MM.1S (cell line): ENCODE measurements at regions not wholly inside any gene's neighbourhood (a gene's known extent, or its start where the extent isn't known, plus 50 kb on each side); places are given as distances from the start of the nearest gene placed in this dataset.

Source experiments
- EZH2 ChIP-seq: fragments of 300-600 bp; sonication (generic); optimal IDR thresholded peaks from 2 replicates; pipeline ENCODE3; 2017; ENCODE audit warnings: low read depth, mild to moderate bottlenecking, antibody characterized with exemption, low read length, mixed read lengths
- EZH2phosphoT487 ChIP-seq: fragments of 300-600 bp; sonication (generic); IDR thresholded peaks from 2 replicates; pipeline ENCODE4 v1.6.1; 2018; ENCODE audit warnings: antibody characterized with exemption, low read length
- TF ChIP-seq, protein P1 (sequence below): fragments of 300-600 bp; sonication (generic); IDR thresholded peaks from 2 replicates; pipeline ENCODE4 v1.5.1; 2016; ENCODE audit warnings: antibody characterized with exemption, low read length, mixed read lengths

DNA sequence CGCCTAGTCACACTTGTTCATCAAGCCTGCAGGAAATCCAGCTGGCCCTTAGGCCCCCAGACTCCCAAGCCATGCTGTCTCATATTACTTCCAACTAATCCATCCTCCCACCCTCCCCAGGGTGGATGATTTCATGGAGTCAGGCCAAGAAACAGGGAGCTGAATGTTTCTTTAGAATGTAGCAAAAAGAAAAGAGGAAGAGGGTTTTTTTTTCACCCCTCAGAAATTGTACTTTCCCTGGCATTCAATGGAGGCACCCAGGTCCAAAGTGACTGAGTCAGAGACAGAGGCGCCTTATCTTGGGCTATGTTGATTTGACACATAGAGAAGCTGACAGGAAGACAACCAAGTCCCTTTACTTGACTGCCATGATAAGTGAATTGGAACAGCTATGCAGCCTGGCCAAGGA, 260.2 kb upstream of the NR4A3 start:
- TF ChIP-seq, protein P1, sequence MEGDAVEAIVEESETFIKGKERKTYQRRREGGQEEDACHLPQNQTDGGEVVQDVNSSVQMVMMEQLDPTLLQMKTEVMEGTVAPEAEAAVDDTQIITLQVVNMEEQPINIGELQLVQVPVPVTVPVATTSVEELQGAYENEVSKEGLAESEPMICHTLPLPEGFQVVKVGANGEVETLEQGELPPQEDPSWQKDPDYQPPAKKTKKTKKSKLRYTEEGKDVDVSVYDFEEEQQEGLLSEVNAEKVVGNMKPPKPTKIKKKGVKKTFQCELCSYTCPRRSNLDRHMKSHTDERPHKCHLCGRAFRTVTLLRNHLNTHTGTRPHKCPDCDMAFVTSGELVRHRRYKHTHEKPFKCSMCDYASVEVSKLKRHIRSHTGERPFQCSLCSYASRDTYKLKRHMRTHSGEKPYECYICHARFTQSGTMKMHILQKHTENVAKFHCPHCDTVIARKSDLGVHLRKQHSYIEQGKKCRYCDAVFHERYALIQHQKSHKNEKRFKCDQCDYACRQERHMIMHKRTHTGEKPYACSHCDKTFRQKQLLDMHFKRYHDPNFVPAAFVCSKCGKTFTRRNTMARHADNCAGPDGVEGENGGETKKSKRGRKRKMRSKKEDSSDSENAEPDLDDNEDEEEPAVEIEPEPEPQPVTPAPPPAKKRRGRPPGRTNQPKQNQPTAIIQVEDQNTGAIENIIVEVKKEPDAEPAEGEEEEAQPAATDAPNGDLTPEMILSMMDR = no peak
- no peak for TF ChIP-seq EZH2
- TF ChIP-seq EZH2phosphoT487 = no peak
